HG02610 (cell line): ENCODE measurements at regions not wholly inside any gene's neighbourhood (a gene's known extent, or its start where the extent isn't known, plus 50 kb on each side); places are given as distances from the start of the nearest gene placed in this dataset.

ENCODE experiments used
- ATAC-seq: cut with Tn5 transposase; IDR thresholded peaks from one replicate; pipeline ENCODE4 v1.9.1; 2021; ENCODE audit warnings: mild to moderate bottlenecking, moderate library complexity; ENCODE audit not compliant: unreplicated experiment

GRCh38 chr15:61639491-61639890 is 410.4 kb upstream of the RORA start:
- no peak for ATAC-seq

GRCh38 chr15:61634837-61635236 is 405.7 kb upstream of the RORA start:
- ATAC-seq: no peak

GRCh38 chr15:61633951-61634350 is 404.8 kb upstream of the RORA start:
- no peak for ATAC-seq

GRCh38 chr15:61629269-61629668 is 400.2 kb upstream of the RORA start:
- ATAC-seq: no peak

GRCh38 chr15:61624950-61625349 is 395.8 kb upstream of the RORA start:
- ATAC-seq: no peak

GRCh38 chr15:61623746-61624145 is 394.6 kb upstream of the RORA start:
- ATAC-seq: no peak

- ATAC-seq: no peak
Observed at GRCh38 chr15:61621865-61622264, 392.8 kb upstream of the RORA start.

GRCh38 chr15:61621146-61621545 is 392.0 kb upstream of the RORA start:
- no peak for ATAC-seq

- no peak for ATAC-seq
Observed at GRCh38 chr15:61620151-61620550, 391.0 kb upstream of the RORA start.

- no peak for ATAC-seq
Observed at GRCh38 chr15:61613729-61614128, 384.6 kb upstream of the RORA start.

- no peak for ATAC-seq
Observed at GRCh38 chr15:61613138-61613537, 384.0 kb upstream of the RORA start.

- no peak for ATAC-seq
Observed at GRCh38 chr15:61612111-61612510, 383.0 kb upstream of the RORA start.

- no peak for ATAC-seq
Observed at GRCh38 chr15:61605343-61605742, 376.2 kb upstream of the RORA start.

- ATAC-seq: no peak
Observed at GRCh38 chr15:61598655-61599054, 369.6 kb upstream of the RORA start.

GRCh38 chr15:61584410-61584809 is 355.3 kb upstream of the RORA start:
- ATAC-seq: no peak

- ATAC-seq: no peak
Observed at GRCh38 chr15:61582092-61582491, 353.0 kb upstream of the RORA start.

- no peak for ATAC-seq
Observed at GRCh38 chr15:61575597-61575996, 346.5 kb upstream of the RORA start.

- no peak for ATAC-seq
Observed at GRCh38 chr15:61571026-61571425, 341.9 kb upstream of the RORA start.

- no peak for ATAC-seq
Observed at GRCh38 chr15:61564785-61565184, 335.7 kb upstream of the RORA start.

- ATAC-seq: no peak
Observed at GRCh38 chr15:61558172-61559136, 329.4 kb upstream of the RORA start.

GRCh38 chr15:61556037-61556648 is 327.0 kb upstream of the RORA start:
- no peak for ATAC-seq

GRCh38 chr15:61549727-61550126 is 320.6 kb upstream of the RORA start:
- no peak for ATAC-seq
